ENCODE measurements at regions not wholly inside any gene's neighbourhood (a gene's known extent, or its start where the extent isn't known, plus 50 kb on each side); places are given as distances from the start of the nearest gene placed in this dataset.
"Not testable (repeated sequence)": the region's sequence is repeated elsewhere in the genome, so short reads cannot be mapped to it uniquely, and the experiment has no call there.

GRCh38 chr9:91512235-91512634, 88.6 kb upstream of the NFIL3 start:
- H3K9me3 ChIP-seq (ENCODE audit: control insufficient read depth, insufficient read depth, low read depth, low read length); H3K4me1 ChIP-seq (ENCODE audit: control insufficient read depth, insufficient read depth, low read length); H3K4me3 ChIP-seq (ENCODE audit: low read depth, low read length); H3K27ac ChIP-seq (ENCODE audit: extremely low read depth, low read depth, low read length); CTCF ChIA-PET; H3K36me3 ChIP-seq (ENCODE audit: control insufficient read depth in 2 of 2, insufficient read depth in 1 of 2, low read length in 2 of 2): not testable (repeated sequence)
- TF ChIP-seq ZNF184 (tag by site-specific recombination; IDR thresholded peaks at IDR 0.05) = 0 out of 2 replicates have a peak, but pooled peaks have one; percentile 1
- TF ChIP-seq ZNF146 (tag by site-specific recombination; IDR thresholded peaks at IDR 0.05) = peak; percentile 72; the same call in 1 of the 2 replicates
- POLR2A ChIA-PET = interaction anchor here (0.9 kb wide), 1 partner anchor 9 kb away, joined by 3 read pairs; no protein-coding TSS in a partner anchor

GRCh38 chr9:91503673-91504081, 80.0 kb upstream of the NFIL3 start:
- CTCF ChIA-PET = interaction anchor here (0.6 kb wide), 1 partner anchor 93 kb away, joined by 3 read pairs; no protein-coding TSS in a partner anchor
- Histone ChIP-seq H3K27ac (ENCODE audit: extremely low read depth, low read depth, low read length) (no peak overlapping the region), H3K4me3 (ENCODE audit: low read depth, low read length) (no peak overlapping the region), H3K9me3 (ENCODE audit: control insufficient read depth, insufficient read depth, low read depth, low read length) (no peaks in the 10 kb centered on the region), H3K36me3 (ENCODE audit: control insufficient read depth in 2 of 2, insufficient read depth in 1 of 2, low read length in 2 of 2) (no peaks in the 10 kb centered on the region), H3K4me1 (ENCODE audit: control insufficient read depth, insufficient read depth, low read length) (no peaks in the 10 kb centered on the region)
- POLR2A ChIA-PET = no interaction called here
- no peak for TF ChIP-seq ELK4 (IDR thresholded peaks at IDR 0.05; ENCODE audit: borderline replicate concordance, low read depth, low read length)
- TF ChIP-seq, protein P1, sequence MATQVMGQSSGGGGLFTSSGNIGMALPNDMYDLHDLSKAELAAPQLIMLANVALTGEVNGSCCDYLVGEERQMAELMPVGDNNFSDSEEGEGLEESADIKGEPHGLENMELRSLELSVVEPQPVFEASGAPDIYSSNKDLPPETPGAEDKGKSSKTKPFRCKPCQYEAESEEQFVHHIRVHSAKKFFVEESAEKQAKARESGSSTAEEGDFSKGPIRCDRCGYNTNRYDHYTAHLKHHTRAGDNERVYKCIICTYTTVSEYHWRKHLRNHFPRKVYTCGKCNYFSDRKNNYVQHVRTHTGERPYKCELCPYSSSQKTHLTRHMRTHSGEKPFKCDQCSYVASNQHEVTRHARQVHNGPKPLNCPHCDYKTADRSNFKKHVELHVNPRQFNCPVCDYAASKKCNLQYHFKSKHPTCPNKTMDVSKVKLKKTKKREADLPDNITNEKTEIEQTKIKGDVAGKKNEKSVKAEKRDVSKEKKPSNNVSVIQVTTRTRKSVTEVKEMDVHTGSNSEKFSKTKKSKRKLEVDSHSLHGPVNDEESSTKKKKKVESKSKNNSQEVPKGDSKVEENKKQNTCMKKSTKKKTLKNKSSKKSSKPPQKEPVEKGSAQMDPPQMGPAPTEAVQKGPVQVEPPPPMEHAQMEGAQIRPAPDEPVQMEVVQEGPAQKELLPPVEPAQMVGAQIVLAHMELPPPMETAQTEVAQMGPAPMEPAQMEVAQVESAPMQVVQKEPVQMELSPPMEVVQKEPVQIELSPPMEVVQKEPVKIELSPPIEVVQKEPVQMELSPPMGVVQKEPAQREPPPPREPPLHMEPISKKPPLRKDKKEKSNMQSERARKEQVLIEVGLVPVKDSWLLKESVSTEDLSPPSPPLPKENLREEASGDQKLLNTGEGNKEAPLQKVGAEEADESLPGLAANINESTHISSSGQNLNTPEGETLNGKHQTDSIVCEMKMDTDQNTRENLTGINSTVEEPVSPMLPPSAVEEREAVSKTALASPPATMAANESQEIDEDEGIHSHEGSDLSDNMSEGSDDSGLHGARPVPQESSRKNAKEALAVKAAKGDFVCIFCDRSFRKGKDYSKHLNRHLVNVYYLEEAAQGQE (tag by site-specific recombination; IDR thresholded peaks at IDR 0.05) = no peak
- peak; percentile 79 for TF ChIP-seq ZNF677 (tag by site-specific recombination; IDR thresholded peaks at IDR 0.05)
- TF ChIP-seq ZNF624 (tag by site-specific recombination; IDR thresholded peaks at IDR 0.05) = no peak
- TF ChIP-seq MEIS1 (CRISPR knock-in tag; IDR thresholded peaks at IDR 0.05; ENCODE audit: borderline replicate concordance) = no peak
- no peak for TF ChIP-seq ZNF777 (tag by site-specific recombination; IDR thresholded peaks at IDR 0.05; ENCODE audit: borderline replicate concordance)
- TF ChIP-seq ZNF664 (tag by site-specific recombination; IDR thresholded peaks at IDR 0.05) = no peak
- no peak for TF ChIP-seq ZNF645 (tag by site-specific recombination; IDR thresholded peaks at IDR 0.05)

- H3K36me3 ChIP-seq (ENCODE audit: control insufficient read depth in 2 of 2, insufficient read depth in 1 of 2, low read length in 2 of 2) = no peaks in the 10 kb centered on the region
- POLR2A ChIA-PET = interaction anchor here (1.3 kb wide), 1 partner anchor 10 kb away, joined by 3 read pairs; no protein-coding TSS in a partner anchor
- TF ChIP-seq ZNF704 (tag by site-specific recombination; IDR thresholded peaks at IDR 0.05) (no peak), ZNF629 (tag by site-specific recombination; IDR thresholded peaks at IDR 0.05) (no peak), SCRT1 (tag by site-specific recombination; IDR thresholded peaks at IDR 0.05; ENCODE audit: borderline replicate concordance) (no peak), ZNF624 (tag by site-specific recombination; IDR thresholded peaks at IDR 0.05) (no peak), ZNF121 (tag by site-specific recombination; IDR thresholded peaks at IDR 0.05) (no peak), ZNF214 (tag by site-specific recombination; IDR thresholded peaks at IDR 0.05; ENCODE audit: borderline replicate concordance) (no peak), FEZF1 (tag by site-specific recombination; IDR thresholded peaks at IDR 0.05) (no peak), ZNF600 (tag by site-specific recombination; IDR thresholded peaks at IDR 0.05) (no peak), ZNF23 (tag by site-specific recombination; IDR thresholded peaks at IDR 0.05; ENCODE audit: borderline replicate concordance) (no peak)
- CTCF ChIA-PET = interaction anchor here (0.6 kb wide), 1 partner anchor 92 kb away, joined by 3 read pairs; no protein-coding TSS in a partner anchor
- no peak overlapping the region for H3K4me3 ChIP-seq (ENCODE audit: low read depth, low read length)
- no peaks in the 10 kb centered on the region for H3K4me1 ChIP-seq (ENCODE audit: control insufficient read depth, insufficient read depth, low read length)
- no peaks in the 10 kb centered on the region for H3K9me3 ChIP-seq (ENCODE audit: control insufficient read depth, insufficient read depth, low read depth, low read length)
- no peak overlapping the region for H3K27ac ChIP-seq (ENCODE audit: extremely low read depth, low read depth, low read length)
Observed at GRCh38 chr9:91502913-91503672, 79.5 kb upstream of the NFIL3 start.

Measured in HEK293 (cell line).